Epithelial cell of proximal tubule (primary cell): ENCODE measurements at regions not wholly inside any gene's neighbourhood (a gene's known extent, or its start where the extent isn't known, plus 50 kb on each side); places are given as distances from the start of the nearest gene placed in this dataset.
"Not testable (repeated sequence)": the region's sequence is repeated elsewhere in the genome, so short reads cannot be mapped to it uniquely, and the experiment has no call there.

Source experiments
- DNase-seq: peaks from one replicate; pipeline ENCODE4 v3.0.0-alpha.2; 2011; ENCODE audit warnings: low read depth
- H3K4me3 ChIP-seq: 2 replicates; pipeline ENCODE4 v1.5.1; 2011; ENCODE audit warnings: low read depth, mild to moderate bottlenecking, low read length
- TF ChIP-seq, protein P1 (sequence below): conservative IDR thresholded peaks from 2 replicates; pipeline ENCODE4 v1.5.1; 2012; ENCODE audit warnings: low read depth, mild to moderate bottlenecking, low read length

GRCh38 chr2:240259924-240260529 lies 119.6 kb upstream of the OTOS start:
- DNase-seq = no peak
- TF ChIP-seq, protein P1, sequence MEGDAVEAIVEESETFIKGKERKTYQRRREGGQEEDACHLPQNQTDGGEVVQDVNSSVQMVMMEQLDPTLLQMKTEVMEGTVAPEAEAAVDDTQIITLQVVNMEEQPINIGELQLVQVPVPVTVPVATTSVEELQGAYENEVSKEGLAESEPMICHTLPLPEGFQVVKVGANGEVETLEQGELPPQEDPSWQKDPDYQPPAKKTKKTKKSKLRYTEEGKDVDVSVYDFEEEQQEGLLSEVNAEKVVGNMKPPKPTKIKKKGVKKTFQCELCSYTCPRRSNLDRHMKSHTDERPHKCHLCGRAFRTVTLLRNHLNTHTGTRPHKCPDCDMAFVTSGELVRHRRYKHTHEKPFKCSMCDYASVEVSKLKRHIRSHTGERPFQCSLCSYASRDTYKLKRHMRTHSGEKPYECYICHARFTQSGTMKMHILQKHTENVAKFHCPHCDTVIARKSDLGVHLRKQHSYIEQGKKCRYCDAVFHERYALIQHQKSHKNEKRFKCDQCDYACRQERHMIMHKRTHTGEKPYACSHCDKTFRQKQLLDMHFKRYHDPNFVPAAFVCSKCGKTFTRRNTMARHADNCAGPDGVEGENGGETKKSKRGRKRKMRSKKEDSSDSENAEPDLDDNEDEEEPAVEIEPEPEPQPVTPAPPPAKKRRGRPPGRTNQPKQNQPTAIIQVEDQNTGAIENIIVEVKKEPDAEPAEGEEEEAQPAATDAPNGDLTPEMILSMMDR = no peak
- no peak overlapping the region for H3K4me3 ChIP-seq

- no peak for DNase-seq
- no peak overlapping the region for H3K4me3 ChIP-seq
- TF ChIP-seq, protein P1 = no peak
Observed at GRCh38 chr2:240260664-240261063, 120.2 kb upstream of the OTOS start.

DNA sequence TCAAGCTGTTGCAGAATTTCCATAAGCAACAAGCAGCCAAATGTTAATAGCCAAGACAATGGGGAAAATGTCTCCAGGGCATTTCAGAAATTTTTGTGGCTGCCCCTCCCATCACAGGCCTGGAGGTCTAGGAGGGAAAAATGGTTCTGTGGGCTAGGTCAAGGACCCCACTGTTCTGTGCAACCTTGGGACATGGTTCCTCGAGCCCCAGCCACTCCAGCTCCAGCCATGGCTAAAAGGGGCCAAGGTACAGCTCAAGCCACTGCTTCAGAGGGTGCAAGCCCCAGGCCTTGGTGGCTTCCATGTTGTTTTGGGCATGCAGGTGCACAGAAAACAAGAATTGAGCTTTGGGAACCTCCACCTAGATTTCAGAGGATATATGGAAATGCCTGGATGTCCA lies 122.1 kb upstream of the OTOS start:
- not testable (repeated sequence) for DNase-seq, H3K4me3 ChIP-seq

DNA sequence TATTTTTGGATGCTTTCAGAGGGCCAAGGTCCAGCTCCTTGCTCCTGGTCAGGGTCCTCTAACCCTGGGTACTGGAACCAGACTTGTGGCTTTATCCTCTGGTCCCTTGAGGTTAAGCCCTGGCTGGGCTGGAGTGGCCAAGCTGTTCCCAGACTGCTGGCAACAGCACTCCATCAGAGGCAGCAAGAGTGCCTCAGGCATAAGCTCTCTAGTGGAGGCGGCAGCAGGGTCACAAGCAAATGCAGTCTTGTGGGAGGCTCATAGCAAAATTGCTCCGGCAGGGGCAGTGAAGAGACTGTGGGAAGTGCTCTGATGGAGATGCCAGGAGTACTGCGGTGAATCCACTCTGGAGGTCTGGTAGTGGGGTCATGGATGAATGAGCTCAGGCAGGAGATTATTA lies 128.9 kb upstream of the OTOS start:
- TF ChIP-seq, protein P1 = peak; percentile 3
- H3K4me3 ChIP-seq = no peak overlapping the region
- DNase-seq = no peak

DNA sequence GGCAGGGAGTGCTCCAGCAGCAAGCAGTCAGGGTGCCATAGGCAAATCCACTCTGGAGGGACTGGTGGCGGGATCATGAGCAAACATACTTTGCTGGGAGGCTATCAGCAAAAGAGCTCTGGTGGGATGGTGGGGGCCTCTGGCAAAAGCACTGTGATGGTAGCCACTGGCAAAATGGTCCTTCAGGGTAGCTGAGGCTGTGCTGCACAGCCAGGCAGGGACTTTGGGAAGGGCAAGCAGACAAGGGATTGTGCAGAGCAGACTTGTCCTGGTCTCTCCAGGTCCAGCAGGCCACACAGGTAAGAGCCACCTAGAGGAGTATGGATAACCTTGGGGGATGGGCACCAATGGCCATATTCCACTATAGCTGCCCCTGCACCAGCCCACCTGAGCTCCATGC lies 129.4 kb upstream of the OTOS start:
- TF ChIP-seq, protein P1 = no peak
- H3K4me3 ChIP-seq = no peak overlapping the region
- DNase-seq = no peak

DNA sequence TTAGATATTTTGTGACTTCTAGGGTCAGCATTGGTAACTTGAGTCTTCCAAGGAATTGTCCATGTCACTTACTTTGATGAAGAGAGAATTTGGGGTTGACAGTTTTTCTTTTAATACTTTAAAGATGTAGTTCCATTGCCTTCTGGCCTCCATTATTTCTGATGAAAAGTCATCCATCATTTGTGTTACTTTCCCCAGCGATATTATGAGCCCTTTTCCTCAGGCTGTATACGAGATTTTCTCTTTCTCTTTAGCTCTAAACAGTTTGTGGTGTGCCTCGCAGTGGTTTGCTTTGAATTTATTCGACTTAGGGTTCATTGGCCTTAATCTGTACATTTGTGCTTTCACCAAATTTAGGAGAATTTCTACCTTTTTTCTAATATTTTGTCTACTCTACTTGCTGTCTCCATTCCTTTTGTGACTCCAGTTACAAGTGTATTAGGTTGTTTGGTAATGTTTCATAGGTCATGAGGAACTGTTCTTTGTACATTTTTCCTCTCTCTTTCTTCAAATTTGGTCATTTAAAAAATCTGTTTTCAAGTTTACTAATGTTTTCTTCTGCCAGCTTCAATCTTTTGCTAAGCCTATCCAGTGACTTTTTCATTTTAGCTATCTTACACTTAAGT lies 131.4 kb upstream of the OTOS start:
- H3K4me3 ChIP-seq = no peak overlapping the region
- no peak for DNase-seq
- TF ChIP-seq, protein P1 = no peak

- TF ChIP-seq, protein P1 = no peak
- H3K4me3 ChIP-seq = no peak overlapping the region
- no peak for DNase-seq
Observed at GRCh38 chr2:240275386-240275785, 134.9 kb upstream of the OTOS start.
